ENCODE measurements at regions not wholly inside any gene's neighbourhood (a gene's known extent, or its start where the extent isn't known, plus 50 kb on each side); places are given as distances from the start of the nearest gene placed in this dataset.
A peak's percentile ranks its signal among the peaks of the same experiment; 100 is the strongest.

DNA sequence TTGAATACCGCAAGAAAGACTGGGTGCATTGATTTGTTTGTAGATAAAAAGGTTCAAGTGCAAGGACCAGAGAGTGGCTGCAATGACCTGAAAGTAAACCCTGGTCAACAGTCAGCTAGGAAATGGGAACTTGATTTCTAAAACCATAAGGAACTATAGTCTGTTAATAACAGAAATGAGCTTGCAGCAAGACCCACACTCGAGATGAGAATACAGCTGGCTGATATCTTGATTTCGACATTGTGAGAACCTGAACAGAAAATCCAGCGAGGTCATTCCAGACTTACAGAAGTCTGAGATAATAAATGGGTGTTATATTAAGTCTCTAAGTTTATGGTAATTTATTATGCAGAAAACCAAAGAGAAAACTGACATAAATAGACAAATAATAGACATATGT lies 177.3 kb downstream of the NFKBIZ start:
- intact Hi-C loops (cut with DNase I; ENCODE audit: low total_unique reads) = no loop called here
- 51 to 68% (median 59%) methylated on average over 4 of the region's 4 CpGs for WGBS, 5 donors

DNA sequence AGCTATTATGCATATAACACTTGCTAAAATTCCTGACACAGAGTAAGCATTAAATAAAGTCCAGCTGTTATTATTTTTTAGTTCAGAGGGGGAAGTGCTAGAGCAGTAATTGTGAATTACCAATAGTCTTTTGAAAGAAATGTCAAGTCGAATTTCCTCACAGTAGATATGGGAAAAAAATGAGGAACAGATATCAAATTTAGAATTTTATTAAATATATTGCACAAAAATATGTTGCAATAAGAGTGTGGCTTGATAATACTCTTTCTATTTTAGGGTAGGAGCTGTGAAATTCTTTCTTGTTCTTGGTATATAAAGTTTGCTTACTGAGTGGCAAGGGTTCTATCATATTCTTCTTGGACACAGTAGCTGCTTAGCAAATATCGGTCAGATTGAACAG lies 181.3 kb downstream of the NFKBIZ start:
- intact Hi-C loops (cut with DNase I; ENCODE audit: low total_unique reads) = no loop called here
- H3K4me3 ChIP-seq = no peak overlapping the region
- no peaks in the 10 kb centered on the region for H3K27me3 ChIP-seq (replicated peaks in 1 of 7)
- H3K27ac ChIP-seq = no peak overlapping the region
- H3K4me1 ChIP-seq = peaks cover 0 to 29% (median 4%) of the 10 kb centered on the region in 6 donors
- DNase-seq = no peak
- H3K9me3 ChIP-seq = no peaks in the 10 kb centered on the region
- no peak for TF ChIP-seq POLR2AphosphoS5 (IDR thresholded peaks at IDR 0.05)
- TF ChIP-seq, protein P1, sequence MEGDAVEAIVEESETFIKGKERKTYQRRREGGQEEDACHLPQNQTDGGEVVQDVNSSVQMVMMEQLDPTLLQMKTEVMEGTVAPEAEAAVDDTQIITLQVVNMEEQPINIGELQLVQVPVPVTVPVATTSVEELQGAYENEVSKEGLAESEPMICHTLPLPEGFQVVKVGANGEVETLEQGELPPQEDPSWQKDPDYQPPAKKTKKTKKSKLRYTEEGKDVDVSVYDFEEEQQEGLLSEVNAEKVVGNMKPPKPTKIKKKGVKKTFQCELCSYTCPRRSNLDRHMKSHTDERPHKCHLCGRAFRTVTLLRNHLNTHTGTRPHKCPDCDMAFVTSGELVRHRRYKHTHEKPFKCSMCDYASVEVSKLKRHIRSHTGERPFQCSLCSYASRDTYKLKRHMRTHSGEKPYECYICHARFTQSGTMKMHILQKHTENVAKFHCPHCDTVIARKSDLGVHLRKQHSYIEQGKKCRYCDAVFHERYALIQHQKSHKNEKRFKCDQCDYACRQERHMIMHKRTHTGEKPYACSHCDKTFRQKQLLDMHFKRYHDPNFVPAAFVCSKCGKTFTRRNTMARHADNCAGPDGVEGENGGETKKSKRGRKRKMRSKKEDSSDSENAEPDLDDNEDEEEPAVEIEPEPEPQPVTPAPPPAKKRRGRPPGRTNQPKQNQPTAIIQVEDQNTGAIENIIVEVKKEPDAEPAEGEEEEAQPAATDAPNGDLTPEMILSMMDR (IDR thresholded peaks at IDR 0.05 in 8 of 11, conservative IDR thresholded peaks at IDR 0.05 in 3 of 11) = no peak
- no peak for TF ChIP-seq POLR2A (IDR thresholded peaks at IDR 0.05)
- no peaks in the 10 kb centered on the region for H3K36me3 ChIP-seq
- WGBS, 5 donors = 57 to 81% (median 68%) methylated on average over 2 of the region's 2 CpGs

More for the DNA sequence above, 177.3 kb downstream of the NFKBIZ start:
- H3K9me3 ChIP-seq = no peaks in the 10 kb centered on the region
- peaks cover 0 to 43% (median 7%) of the 10 kb centered on the region in 6 donors for H3K4me1 ChIP-seq
- H3K4me3 ChIP-seq = no peak overlapping the region
- H3K27ac ChIP-seq = peak overlapping the region in 3 of 8 donors; percentile 20 to 41 (median 27)
- no peak for TF ChIP-seq POLR2AphosphoS5 (IDR thresholded peaks at IDR 0.05)
- TF ChIP-seq, protein P1 (IDR thresholded peaks at IDR 0.05 in 8 of 11, conservative IDR thresholded peaks at IDR 0.05 in 3 of 11) = no peak
- no peak for TF ChIP-seq POLR2A (IDR thresholded peaks at IDR 0.05)
- DNase-seq = no peak
- H3K27me3 ChIP-seq (replicated peaks in 1 of 7) = no peaks in the 10 kb centered on the region
- H3K36me3 ChIP-seq = no peaks in the 10 kb centered on the region

DNA sequence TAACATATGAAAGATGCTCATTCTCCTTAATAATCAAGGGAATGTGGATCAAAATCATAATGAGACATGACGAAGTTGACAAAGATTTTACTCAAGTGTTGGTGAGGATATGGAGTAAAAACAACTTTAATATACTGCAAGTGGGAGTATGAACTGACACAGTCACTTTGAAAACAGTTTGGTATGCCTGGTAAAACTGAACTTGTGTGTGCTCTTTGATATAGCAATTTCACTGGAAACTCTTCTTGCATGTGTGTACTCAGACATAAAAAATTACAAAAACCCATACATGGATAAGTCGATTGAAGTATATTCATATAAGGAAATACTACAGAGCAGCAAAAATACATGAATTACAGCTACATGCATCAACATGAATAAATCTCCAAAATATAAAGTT lies 182.5 kb downstream of the NFKBIZ start:
- WGBS, 5 donors = 79 to 92% (median 86%) methylated on average over 2 of the region's 2 CpGs

DNA sequence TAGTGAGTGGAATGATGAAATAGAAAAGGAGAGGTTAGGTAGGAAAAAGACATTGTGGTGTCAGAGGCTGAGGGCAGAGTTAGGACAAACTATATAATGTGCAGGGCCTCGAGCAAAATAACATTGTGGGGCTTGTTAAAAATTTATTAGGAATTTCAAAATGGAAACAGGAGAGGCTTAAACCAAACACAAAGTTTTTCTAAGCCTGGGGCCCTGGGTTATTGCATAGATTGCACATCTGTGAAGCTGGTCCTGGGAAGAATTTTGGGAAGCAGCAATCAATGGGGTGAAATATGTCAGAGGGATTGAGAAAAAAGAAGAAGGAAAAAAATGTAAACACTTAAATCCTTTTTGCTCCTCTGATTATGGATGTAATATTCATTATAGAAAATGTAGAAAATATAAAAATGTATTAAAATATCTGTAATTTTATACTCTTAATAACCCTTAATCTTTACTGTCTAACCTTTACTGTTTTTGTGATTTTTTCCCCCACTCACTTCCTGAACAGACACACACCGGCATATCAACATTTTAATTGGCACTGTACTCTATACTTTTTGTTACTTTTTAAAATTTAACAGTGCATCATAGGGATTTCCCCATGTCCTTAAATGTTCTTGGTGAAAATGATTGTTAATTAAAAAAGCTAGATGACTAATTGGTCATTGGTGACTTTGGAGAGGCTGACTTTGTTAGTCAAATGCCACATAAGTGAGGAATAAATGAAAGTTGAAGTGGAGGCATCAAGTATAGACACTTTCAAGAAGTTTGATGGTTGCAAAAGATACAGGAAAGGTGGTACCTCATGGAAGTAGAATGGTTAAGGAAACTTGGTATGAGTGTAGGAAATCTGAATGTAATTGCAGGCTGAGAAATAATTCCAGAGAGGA lies 183.4 kb downstream of the NFKBIZ start:
- no peak for DNase-seq
- Histone ChIP-seq H3K4me1 (peaks cover 0 to 26% (median 3%) of the 10 kb centered on the region in 6 donors), H3K9me3 (no peaks in the 10 kb centered on the region), H3K36me3 (no peaks in the 10 kb centered on the region), H3K4me3 (no peak overlapping the region), H3K27me3 (replicated peaks in 1 of 7) (no peaks in the 10 kb centered on the region), H3K27ac (no peak overlapping the region)
- intact Hi-C loops (cut with DNase I; ENCODE audit: low total_unique reads) = no loop called here
- 74 to 80% (median 79%) methylated on average over 2 of the region's 2 CpGs for WGBS, 5 donors
- no peak for TF ChIP-seq POLR2A (IDR thresholded peaks at IDR 0.05)

More for the DNA sequence above, 182.5 kb downstream of the NFKBIZ start:
- intact Hi-C loops (cut with DNase I; ENCODE audit: low total_unique reads) = no loop called here
- DNase-seq = no peak
- TF ChIP-seq POLR2A (IDR thresholded peaks at IDR 0.05) = no peak
- H3K36me3 ChIP-seq = no peaks in the 10 kb centered on the region
- H3K27me3 ChIP-seq (replicated peaks in 1 of 7) = no peaks in the 10 kb centered on the region
- no peak overlapping the region for H3K27ac ChIP-seq
- H3K4me1 ChIP-seq = peaks cover 0 to 28% (median 3%) of the 10 kb centered on the region in 6 donors
- no peaks in the 10 kb centered on the region for H3K9me3 ChIP-seq
- H3K4me3 ChIP-seq = no peak overlapping the region

DNA sequence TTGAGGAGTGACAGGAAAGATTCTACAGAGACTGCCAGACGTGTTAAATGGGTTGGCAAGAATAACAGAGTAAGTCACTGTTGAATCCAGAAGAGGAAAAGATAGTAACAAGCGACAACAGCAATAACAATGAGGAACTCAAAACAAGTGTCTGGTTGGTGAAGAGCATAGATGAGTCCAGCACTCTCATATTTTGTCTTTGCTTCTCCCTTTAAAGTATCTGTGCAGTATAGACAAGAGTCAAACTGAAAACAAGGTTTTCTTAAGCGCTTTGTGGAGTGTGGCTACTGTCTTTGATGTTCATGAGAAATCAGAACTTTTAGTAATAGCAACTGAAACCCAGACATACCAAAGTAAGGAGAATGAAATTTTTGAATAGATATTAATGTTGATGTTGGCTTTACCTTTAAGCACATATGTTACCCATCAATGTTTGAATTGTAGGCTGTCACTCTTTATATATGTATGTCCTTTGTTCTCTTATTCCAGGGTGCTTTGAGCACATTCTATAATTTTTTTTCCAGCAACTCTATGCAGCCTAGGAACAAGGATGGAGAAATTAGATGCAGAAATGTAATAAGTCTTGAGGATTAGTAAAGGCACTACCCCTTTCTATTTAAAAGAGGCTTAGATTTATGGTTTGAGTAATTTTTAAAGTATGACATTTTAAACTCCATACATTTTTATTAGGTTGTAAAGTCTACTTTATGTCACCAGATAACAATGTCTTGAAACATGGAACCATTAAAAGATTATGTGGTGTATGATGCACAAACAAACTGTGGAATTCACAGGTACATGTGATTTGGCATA lies 185.5 kb downstream of the NFKBIZ start:
- no peak for DNase-seq
- Histone ChIP-seq H3K4me1 (peaks cover 0 to 38% (median 6%) of the 10 kb centered on the region in 6 donors), H3K9me3 (peaks cover 0 to 7% (median 0%) of the 10 kb centered on the region in 8 donors), H3K27ac (no peak overlapping the region), H3K36me3 (no peaks in the 10 kb centered on the region), H3K27me3 (replicated peaks in 1 of 7) (no peaks in the 10 kb centered on the region), H3K4me3 (no peak overlapping the region)
- 69 to 85% (median 78%) methylated on average over 3 of the region's 3 CpGs for WGBS, 5 donors
- TF ChIP-seq, protein P1 (IDR thresholded peaks at IDR 0.05 in 8 of 11, conservative IDR thresholded peaks at IDR 0.05 in 3 of 11) = no peak
- TF ChIP-seq POLR2AphosphoS5 (IDR thresholded peaks at IDR 0.05) = no peak
- no peak for TF ChIP-seq POLR2A (IDR thresholded peaks at IDR 0.05)
- intact Hi-C loops (cut with DNase I; ENCODE audit: low total_unique reads) = no loop called here

Measured in spleen (tissue), 11 donors.